ENCODE measurements at regions not wholly inside any gene's neighbourhood (a gene's known extent, or its start where the extent isn't known, plus 50 kb on each side); places are given as distances from the start of the nearest gene placed in this dataset.

DNA sequence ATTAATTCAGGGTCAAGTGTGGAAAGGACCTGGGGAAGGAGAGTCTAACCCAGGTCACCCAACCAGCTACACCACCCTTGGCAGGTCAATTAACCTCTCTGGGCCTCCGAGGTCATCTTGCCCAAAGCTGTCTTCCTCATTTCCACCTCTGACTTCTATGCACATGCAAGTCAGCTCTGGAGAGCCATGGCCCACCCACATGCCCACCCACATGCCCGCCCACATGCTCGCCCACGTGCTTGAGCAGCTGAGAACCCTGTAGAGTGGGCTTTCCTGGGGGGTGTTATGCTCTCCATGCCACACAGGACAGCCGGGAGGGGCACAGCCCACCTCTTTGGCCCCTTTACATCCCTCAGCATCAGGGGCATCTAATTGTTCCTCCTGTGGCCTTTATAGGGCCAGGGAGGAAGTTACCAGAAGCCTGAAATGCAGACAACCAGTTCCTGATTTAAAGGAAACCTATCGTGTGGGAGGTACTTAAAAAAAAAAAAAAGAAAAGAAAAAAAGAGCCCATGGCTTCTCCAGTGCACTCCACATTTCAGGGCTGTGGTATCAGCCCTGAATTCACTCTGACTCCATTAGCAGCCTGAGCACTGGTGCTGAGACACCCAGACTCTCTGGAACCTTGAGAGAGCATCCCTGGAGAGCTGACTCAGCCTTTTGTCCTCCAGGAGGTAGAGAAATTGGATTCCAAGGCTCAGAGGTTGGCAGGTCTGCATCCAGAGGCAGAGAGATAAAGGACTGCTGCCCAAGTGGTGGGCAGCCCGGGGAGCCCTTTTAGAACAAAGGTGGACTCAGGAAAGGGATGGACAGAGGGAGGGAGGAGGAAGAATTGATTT, 176.2 kb upstream of the ZMIZ1 start:
- CTCF ChIA-PET = no interaction called here
- DNase-seq (ENCODE audit: extremely low spot score) = no peak
- no peak for TF ChIP-seq HDGF (IDR thresholded peaks at IDR 0.05; ENCODE audit: borderline replicate concordance)
- no peak for TF ChIP-seq TARDBP (IDR thresholded peaks at IDR 0.05)
- no peak for TF ChIP-seq SUZ12 (IDR thresholded peaks at IDR 0.05)
- no peak for TF ChIP-seq FOXM1 (IDR thresholded peaks at IDR 0.05; ENCODE audit: borderline replicate concordance)
- POLR2A ChIA-PET = no interaction called here

DNA sequence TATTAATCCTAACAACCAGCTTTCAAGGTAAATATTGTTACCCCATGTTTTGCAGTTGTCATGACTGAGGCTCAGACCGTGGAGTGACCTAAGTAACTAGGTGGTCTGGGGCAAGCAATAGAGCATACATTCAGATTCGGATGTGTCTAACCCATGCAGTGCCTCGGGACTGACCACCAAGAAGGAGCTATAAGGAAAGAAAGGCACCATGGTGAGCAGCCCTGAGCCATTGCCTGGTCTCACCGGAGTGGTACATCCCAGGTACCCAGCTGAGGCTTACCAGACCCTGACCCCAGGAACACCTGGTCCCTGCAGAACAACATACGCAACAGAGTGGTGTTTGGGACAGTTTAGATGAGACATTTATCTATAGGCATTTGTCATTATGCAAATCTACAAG, 175.5 kb upstream of the ZMIZ1 start:
- POLR2A ChIA-PET = interaction anchor here (0.6 kb wide), 1 partner anchor 26 kb away, joined by 3 read pairs; no protein-coding TSS in a partner anchor
- TF ChIP-seq ZNF384 (IDR thresholded peaks at IDR 0.05) = no peak
- no peak for TF ChIP-seq BHLHE40 (IDR thresholded peaks at IDR 0.05; ENCODE audit: borderline replicate concordance)
- no peak for TF ChIP-seq HDGF (IDR thresholded peaks at IDR 0.05; ENCODE audit: borderline replicate concordance)
- no peak for TF ChIP-seq L3MBTL2 (conservative IDR thresholded peaks at IDR 0.05)
- TF ChIP-seq SUZ12 (IDR thresholded peaks at IDR 0.05) = no peak
- no peak for TF ChIP-seq ELF4 (IDR thresholded peaks at IDR 0.05)
- no peak for TF ChIP-seq CTBP1 (IDR thresholded peaks at IDR 0.05; ENCODE audit: borderline replicate concordance)
- TF ChIP-seq TARDBP (IDR thresholded peaks at IDR 0.05) = no peak
- no peak for TF ChIP-seq FOXM1 (IDR thresholded peaks at IDR 0.05; ENCODE audit: borderline replicate concordance)
- no peak for TF ChIP-seq FOXA1 (IDR thresholded peaks at IDR 0.05)
- TF ChIP-seq LEF1 (IDR thresholded peaks at IDR 0.05; ENCODE audit: borderline replicate concordance) = no peak
- TF ChIP-seq ARNT (IDR thresholded peaks at IDR 0.05) = no peak
- TF ChIP-seq, protein P1, sequence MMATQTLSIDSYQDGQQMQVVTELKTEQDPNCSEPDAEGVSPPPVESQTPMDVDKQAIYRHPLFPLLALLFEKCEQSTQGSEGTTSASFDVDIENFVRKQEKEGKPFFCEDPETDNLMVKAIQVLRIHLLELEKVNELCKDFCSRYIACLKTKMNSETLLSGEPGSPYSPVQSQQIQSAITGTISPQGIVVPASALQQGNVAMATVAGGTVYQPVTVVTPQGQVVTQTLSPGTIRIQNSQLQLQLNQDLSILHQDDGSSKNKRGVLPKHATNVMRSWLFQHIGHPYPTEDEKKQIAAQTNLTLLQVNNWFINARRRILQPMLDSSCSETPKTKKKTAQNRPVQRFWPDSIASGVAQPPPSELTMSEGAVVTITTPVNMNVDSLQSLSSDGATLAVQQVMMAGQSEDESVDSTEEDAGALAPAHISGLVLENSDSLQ (IDR thresholded peaks at IDR 0.05) = no peak
- no peak for TF ChIP-seq FOXK2 (IDR thresholded peaks at IDR 0.05)
- no peak for TF ChIP-seq SP1 (IDR thresholded peaks at IDR 0.05)
- no peak for TF ChIP-seq NFRKB (IDR thresholded peaks at IDR 0.05)
- CTCF ChIA-PET = no interaction called here
- DNase-seq (ENCODE audit: extremely low spot score) = no peak

DNA sequence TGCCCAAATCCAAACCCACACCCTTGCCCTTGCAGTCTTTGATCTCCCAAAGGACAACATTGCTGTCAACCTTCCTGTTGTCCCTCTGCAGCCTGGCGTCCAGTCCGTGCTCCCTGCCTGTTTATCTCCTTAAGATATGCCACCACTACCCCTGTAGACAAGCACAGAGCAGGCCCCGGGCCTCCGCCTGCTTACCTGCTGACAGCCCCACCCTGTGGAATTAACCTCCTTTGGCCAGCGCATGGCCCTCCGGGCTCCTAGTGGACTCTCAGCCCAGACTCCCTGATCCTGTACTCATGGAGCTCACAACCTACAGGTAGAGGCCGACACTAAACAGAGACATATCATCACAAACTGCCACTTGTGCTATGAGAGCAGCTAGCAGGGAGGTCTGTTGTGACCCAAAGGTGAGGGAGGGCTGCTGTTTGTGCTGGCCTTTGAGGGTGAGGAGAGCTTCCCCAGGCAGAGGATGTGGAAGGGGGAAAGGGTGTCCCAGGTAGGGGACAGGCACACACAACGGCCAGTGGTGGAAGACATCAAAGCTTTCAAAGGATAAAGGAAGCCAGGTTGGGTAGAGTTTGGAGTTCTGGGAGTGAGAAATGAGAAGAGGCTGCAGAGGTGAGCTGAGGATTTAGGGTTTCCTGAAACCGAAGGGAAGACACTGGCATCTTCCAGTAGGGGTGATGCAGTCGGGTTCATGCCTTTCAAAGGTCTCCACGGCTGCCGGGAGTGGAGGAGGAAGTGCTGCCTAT, 174.5 kb upstream of the ZMIZ1 start:
- CTCF ChIA-PET = no interaction called here
- DNase-seq (ENCODE audit: extremely low spot score) = no peak
- TF ChIP-seq L3MBTL2 (conservative IDR thresholded peaks at IDR 0.05) = no peak
- no peak for TF ChIP-seq CTBP1 (IDR thresholded peaks at IDR 0.05; ENCODE audit: borderline replicate concordance)
- TF ChIP-seq, protein P1 (IDR thresholded peaks at IDR 0.05) = no peak
- TF ChIP-seq NFRKB (IDR thresholded peaks at IDR 0.05) = no peak
- POLR2A ChIA-PET = no interaction called here

DNA sequence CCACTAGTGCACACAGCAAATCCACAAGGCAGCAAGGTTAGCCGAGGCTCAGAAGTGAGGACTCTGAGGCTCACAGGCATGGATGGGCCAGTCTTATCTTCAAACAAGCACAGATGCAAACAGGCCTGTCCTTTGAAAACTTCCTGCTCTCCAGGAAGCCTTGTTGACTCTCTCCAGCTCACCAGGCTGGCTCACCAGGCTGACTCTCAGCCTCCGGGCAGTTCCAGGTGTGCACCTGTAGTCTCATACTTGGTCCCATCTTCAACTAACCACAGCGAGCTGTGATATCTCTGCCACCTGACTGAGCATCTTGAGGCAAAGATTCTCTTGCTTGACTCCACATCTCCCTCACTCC, 173.9 kb upstream of the ZMIZ1 start:
- TF ChIP-seq, protein P1 (IDR thresholded peaks at IDR 0.05) = no peak
- TF ChIP-seq SP1 (IDR thresholded peaks at IDR 0.05) = no peak
- no peak for TF ChIP-seq FOXK2 (IDR thresholded peaks at IDR 0.05)
- no peak for TF ChIP-seq ZNF384 (IDR thresholded peaks at IDR 0.05)
- no peak for TF ChIP-seq FOXM1 (IDR thresholded peaks at IDR 0.05; ENCODE audit: borderline replicate concordance)
- no peak for TF ChIP-seq CTBP1 (IDR thresholded peaks at IDR 0.05; ENCODE audit: borderline replicate concordance)
- TF ChIP-seq HDGF (IDR thresholded peaks at IDR 0.05; ENCODE audit: borderline replicate concordance) = no peak
- TF ChIP-seq NFRKB (IDR thresholded peaks at IDR 0.05) = no peak
- TF ChIP-seq BHLHE40 (IDR thresholded peaks at IDR 0.05; ENCODE audit: borderline replicate concordance) = no peak
- no peak for TF ChIP-seq FOXA1 (IDR thresholded peaks at IDR 0.05)
- no peak for TF ChIP-seq L3MBTL2 (conservative IDR thresholded peaks at IDR 0.05)
- no peak for TF ChIP-seq ARNT (IDR thresholded peaks at IDR 0.05)
- no peak for TF ChIP-seq ELF4 (IDR thresholded peaks at IDR 0.05)
- TF ChIP-seq LEF1 (IDR thresholded peaks at IDR 0.05; ENCODE audit: borderline replicate concordance) = no peak
- no peak for TF ChIP-seq TARDBP (IDR thresholded peaks at IDR 0.05)
- no peak for TF ChIP-seq SUZ12 (IDR thresholded peaks at IDR 0.05)
- CTCF ChIA-PET = no interaction called here
- no peak for DNase-seq (ENCODE audit: extremely low spot score)
- POLR2A ChIA-PET = no interaction called here

DNA sequence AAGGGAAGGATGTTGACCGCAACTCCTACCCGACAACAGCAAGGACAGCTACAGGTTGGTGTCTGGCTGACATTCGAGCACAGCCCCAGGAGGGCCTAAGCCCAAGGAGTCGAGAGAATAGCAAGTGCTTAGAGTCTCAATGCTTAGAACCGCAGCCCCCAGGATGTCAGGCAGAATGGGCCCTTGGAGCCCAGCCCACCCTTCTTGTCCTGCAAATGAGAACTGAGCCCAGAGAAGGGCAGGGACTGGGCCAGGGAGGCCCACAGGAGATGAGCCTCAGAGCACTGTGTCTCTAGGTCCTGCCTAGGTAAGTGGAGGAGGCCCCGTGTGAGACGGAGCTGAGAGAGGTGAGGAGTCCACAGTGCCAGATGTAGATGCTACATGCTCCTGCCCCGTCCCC, 173.3 kb upstream of the ZMIZ1 start:
- DNase-seq (ENCODE audit: extremely low spot score) = no peak
- CTCF ChIA-PET = no interaction called here
- POLR2A ChIA-PET = no interaction called here
- TF ChIP-seq SUZ12 (IDR thresholded peaks at IDR 0.05) (no peak), SP1 (IDR thresholded peaks at IDR 0.05) (no peak), CTBP1 (IDR thresholded peaks at IDR 0.05; ENCODE audit: borderline replicate concordance) (no peak), TARDBP (IDR thresholded peaks at IDR 0.05) (no peak), ZNF384 (IDR thresholded peaks at IDR 0.05) (no peak), LEF1 (IDR thresholded peaks at IDR 0.05; ENCODE audit: borderline replicate concordance) (no peak), FOXA1 (IDR thresholded peaks at IDR 0.05) (no peak), ARNT (IDR thresholded peaks at IDR 0.05) (no peak), BHLHE40 (IDR thresholded peaks at IDR 0.05; ENCODE audit: borderline replicate concordance) (no peak), FOXK2 (IDR thresholded peaks at IDR 0.05) (no peak), ELF4 (IDR thresholded peaks at IDR 0.05) (no peak), FOXM1 (IDR thresholded peaks at IDR 0.05; ENCODE audit: borderline replicate concordance) (no peak), HDGF (IDR thresholded peaks at IDR 0.05; ENCODE audit: borderline replicate concordance) (no peak), NFRKB (IDR thresholded peaks at IDR 0.05) (no peak)
- TF ChIP-seq, protein P1 (IDR thresholded peaks at IDR 0.05) = no peak

Data from HEK293T (cell line).